Left colon (tissue), 2 donors: ENCODE measurements at regions not wholly inside any gene's neighbourhood (a gene's known extent, or its start where the extent isn't known, plus 50 kb on each side); places are given as distances from the start of the nearest gene placed in this dataset.

Source experiments
- ATAC-seq: fragments of 200-7000 bp; cut with Tn5 transposase; one replicate; pipeline ENCODE4 v1.9.1; 2020; ENCODE audit warnings: mild to moderate bottlenecking, moderate library complexity
- DNase-seq, 2 donors: peaks; one replicate each; pipeline ENCODE4 v3.0.0-alpha.2; 2020
- intact Hi-C, 2 donors: fragments of 100-400 bp; cut with DNase I in 1 of 2; cut with micrococcal nuclease in 1 of 2; formaldehyde crosslinking; loops; one replicate each; pipeline versions ENCODE4 v1.11.2 to v1.14.0; 2022; cut with DNase I, micrococcal nuclease
- donor health status: DM: no; HTN: no; CAD: no.
- donor health status: DM: yes; HTN: yes; CAD: no.

- DNase-seq = no peak
- no peak for ATAC-seq
- intact Hi-C loops = no loop called here
Measured at GRCh38 chr9:20291201-20291600, 331.1 kb downstream of the MLLT3 start.

- intact Hi-C loops = no loop called here
- DNase-seq (no peak), ATAC-seq (no peak)
Measured at GRCh38 chr9:20290257-20290656, 332.0 kb downstream of the MLLT3 start.

GRCh38 chr9:20289423-20290010 is 332.8 kb downstream of the MLLT3 start:
- no peak for ATAC-seq
- intact Hi-C loops = no loop called here
- no peak for DNase-seq

- intact Hi-C loops = no loop called here
- ATAC-seq (no peak), DNase-seq (no peak)
Measured at GRCh38 chr9:20286969-20287368, 335.3 kb downstream of the MLLT3 start.

DNA sequence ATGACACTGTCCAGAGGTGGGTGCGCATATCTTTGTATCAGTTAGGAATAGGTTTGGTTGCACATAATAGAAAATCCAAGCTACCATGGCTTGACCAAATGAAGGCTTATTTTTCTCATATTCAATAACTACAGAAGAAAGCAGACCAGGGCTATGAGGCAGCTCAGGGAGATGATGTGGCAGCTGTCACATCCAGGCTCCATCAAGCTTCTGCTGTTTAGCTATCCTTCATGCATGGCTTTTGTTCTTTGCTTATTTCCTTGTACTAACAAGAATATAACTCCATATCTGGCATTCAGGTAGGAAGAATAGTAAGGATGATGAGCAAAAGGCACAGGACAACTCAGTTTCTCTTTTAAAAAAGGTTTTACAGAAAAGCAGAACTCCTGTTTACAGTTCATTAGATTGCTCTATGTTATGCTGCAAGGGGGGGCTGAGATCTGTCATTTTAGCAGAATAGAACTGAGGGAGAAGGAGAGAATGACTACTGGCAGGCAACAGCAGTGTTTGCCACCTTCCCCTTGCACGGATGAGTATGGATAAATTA is 336.1 kb downstream of the MLLT3 start:
- intact Hi-C loops = no loop called here
- ATAC-seq (no peak), DNase-seq (no peak)

DNA sequence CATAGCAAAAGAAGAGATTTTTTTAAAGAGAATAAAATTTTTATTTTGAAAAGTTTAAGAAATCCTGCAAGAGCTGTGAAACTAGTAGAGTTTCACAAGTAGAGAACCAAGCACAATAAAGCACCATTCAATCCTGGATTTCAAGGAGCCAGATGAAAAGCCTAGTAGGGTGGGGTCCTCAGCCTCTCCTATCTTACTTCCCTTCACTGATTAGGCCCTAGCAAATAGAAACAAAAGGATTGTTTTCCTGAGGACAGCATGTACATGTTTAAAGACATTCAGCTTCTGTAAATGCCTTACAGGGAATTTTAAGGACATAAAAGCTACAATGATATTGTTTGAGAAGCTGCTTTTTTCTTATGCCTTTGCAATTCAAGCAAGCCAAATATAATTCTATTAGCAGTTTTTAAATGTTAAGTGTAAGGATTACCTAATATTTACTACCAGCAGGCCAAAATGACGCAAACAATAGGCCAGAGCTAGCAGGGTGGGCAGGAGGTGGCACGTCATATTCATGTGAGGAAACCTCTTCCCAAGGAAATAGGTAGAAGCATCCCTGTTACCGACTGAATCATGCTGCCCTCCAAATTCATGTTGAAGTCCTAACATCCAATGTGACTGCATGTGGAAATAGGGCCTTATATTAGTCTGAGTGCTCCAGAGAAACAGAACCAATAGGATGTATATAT is 337.6 kb downstream of the MLLT3 start:
- intact Hi-C loops = no loop called here
- ATAC-seq = no peak
- no peak for DNase-seq

DNA sequence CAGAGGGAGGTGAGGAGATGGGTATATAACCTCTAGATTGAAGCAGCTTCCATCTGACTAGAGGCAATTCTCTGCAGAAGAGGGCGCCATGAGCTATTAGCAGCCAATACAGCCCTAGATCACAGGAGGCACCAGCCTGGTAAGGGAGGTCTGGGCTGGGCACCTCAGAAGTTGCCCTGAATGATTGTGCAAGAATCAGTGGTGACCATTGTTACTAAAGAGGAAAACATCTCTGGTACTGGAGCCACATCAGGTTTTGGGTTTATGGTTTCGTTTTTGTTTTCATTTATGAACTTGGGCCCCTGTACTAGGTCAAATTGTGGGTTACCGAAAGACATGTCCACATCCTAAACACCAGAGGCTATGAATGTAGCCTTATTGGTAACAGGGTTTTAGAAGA is 342.0 kb downstream of the MLLT3 start:
- intact Hi-C loops = no loop called here
- no peak for ATAC-seq
- no peak for DNase-seq

GRCh38 chr9:20276762-20277161 is 345.5 kb downstream of the MLLT3 start:
- intact Hi-C loops = no loop called here
- no peak for ATAC-seq
- DNase-seq = no peak

DNA sequence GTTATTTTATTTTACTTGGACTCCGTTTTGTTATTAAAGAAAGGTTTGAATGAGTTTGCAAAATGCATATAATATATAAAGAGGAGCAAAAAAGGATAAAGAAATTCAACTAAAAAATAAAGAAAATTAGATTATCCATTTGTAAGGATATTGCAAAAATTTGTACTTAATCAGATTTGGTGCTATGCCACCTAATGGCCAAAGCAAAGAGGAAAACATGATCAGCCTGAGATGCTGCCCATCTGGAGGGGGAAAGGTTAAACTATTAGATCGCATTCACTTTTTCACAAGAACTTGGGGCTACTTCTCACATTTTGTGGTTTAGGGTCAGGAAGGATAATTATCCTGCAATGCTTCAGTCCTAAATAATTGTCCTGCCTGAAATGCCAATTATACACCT is 350.6 kb downstream of the MLLT3 start:
- no peak for ATAC-seq
- DNase-seq = no peak
- intact Hi-C loops = no loop called here

GRCh38 chr9:20271096-20271495 is 351.2 kb downstream of the MLLT3 start:
- intact Hi-C loops = no loop called here
- DNase-seq = no peak
- ATAC-seq = no peak

DNA sequence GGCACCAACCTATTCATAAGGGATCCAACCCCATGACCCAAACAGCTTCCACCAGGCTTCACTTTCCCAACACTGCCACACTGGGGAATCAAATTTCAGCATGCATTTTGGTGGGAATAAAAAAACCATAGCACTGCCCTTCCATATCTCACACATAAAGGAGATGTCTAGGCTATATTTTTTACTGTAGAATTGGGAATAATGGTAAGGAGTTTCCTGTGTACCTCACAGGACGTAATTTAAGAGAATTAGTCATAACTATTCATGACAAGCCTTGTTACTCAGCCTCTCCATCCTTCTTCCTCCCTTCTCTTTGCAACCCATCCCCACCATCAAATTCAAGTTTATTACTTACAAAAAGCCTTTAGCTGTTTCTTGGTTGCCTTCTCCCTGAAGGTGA is 352.1 kb downstream of the MLLT3 start:
- DNase-seq (no peak), ATAC-seq (no peak)
- intact Hi-C loops = no loop called here

DNA sequence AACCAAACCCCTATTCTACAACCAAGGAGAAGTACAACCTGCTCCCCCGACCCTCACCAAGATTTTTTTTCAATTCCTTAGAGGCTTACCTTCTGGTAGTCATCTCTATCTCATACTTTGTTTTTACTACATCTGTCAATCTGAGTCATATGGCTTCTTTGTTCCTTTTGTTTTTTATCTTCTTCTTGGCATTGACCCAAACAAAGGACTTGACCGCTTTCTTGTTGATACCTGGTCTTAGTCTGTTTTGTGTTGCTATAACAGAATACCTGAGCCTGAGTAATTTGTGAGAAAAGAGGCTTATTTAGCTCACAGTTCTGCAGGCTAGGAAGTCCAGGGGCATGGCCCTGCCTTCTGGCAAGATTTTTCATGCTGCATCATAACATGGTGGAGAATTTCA is 352.7 kb downstream of the MLLT3 start:
- ATAC-seq (no peak), DNase-seq (no peak)
- intact Hi-C loops = no loop called here

GRCh38 chr9:20264896-20265295 is 357.4 kb downstream of the MLLT3 start:
- ATAC-seq (no peak), DNase-seq (no peak)
- intact Hi-C loops = no loop called here

- ATAC-seq = no peak
Measured at GRCh38 chr9:20262611-20263010, 359.7 kb downstream of the MLLT3 start.

GRCh38 chr9:20256284-20256948 is 365.9 kb downstream of the MLLT3 start:
- ATAC-seq (no peak), DNase-seq (no peak)
- intact Hi-C loops = no loop called here

More at GRCh38 chr9:20262611-20263010, 359.7 kb downstream of the MLLT3 start:
- no peak for DNase-seq
- intact Hi-C loops = no loop called here

GRCh38 chr9:20255052-20255451 is 367.2 kb downstream of the MLLT3 start:
- intact Hi-C loops = no loop called here
- ATAC-seq (no peak), DNase-seq (no peak)

GRCh38 chr9:20253635-20254034 is 368.7 kb downstream of the MLLT3 start:
- intact Hi-C loops = no loop called here
- no peak for ATAC-seq
- DNase-seq = no peak

GRCh38 chr9:20252778-20253177 is 369.5 kb downstream of the MLLT3 start:
- intact Hi-C loops = no loop called here
- no peak for DNase-seq
- ATAC-seq = no peak

- DNase-seq (no peak), ATAC-seq (no peak)
- intact Hi-C loops = no loop called here
Measured at GRCh38 chr9:20250791-20251190, 371.5 kb downstream of the MLLT3 start.

DNA sequence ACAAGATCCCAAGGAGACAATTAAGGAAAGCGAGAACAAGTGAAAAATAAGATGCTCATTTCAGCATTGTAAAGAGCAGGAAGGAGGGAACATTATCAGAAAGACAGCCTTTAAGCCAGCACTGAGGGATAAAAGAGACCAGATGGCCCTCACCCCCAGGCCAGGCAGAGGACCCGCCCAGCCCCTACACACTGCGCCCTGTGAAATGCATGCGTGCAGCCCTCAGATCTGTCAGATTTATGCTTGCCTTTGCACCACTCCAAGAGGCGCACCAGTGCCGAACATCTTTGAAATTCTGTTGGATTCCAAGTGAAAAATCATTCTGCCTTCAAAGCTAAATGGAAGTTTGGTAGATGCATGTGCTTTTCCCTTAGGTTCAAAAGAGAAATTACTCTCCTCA is 378.0 kb downstream of the MLLT3 start:
- ATAC-seq = no peak

More for the DNA sequence above, 378.0 kb downstream of the MLLT3 start:
- intact Hi-C loops = no loop called here
- DNase-seq = no peak
